ENCODE measurements at regions not wholly inside any gene's neighbourhood (a gene's known extent, or its start where the extent isn't known, plus 50 kb on each side); places are given as distances from the start of the nearest gene placed in this dataset.
"Not testable (repeated sequence)": the region's sequence is repeated elsewhere in the genome, so short reads cannot be mapped to it uniquely, and the experiment has no call there.

- no peak for DNase-seq
Measured at GRCh38 chr5:19143935-19144334, 844.1 kb downstream of the CDH18 start.

DNA sequence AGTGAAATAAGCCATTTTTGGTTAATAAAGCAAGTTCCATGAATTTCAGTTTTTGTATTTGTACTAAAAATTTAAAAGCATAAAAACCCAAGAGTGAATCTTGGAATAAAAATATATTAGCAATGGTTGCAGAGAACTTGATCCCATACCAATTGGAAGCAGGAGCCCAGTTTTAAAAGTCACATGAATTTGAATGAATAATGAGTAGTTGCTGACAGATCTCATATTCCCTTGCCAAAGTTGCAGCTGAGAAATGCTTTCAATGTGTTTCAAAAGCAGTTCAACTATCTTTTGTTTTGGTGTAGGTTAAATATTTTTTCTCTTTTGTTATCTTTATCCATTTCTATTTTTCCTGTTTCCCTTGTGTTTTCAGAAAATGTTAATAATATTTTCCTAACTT is 818.6 kb downstream of the CDH18 start:
- DNase-seq: no peak

GRCh38 chr5:19172926-19173470 is 815.0 kb downstream of the CDH18 start:
- DNase-seq: no peak

- DNase-seq: no peak
Measured at GRCh38 chr5:19175776-19176570, 812.0 kb downstream of the CDH18 start.

DNA sequence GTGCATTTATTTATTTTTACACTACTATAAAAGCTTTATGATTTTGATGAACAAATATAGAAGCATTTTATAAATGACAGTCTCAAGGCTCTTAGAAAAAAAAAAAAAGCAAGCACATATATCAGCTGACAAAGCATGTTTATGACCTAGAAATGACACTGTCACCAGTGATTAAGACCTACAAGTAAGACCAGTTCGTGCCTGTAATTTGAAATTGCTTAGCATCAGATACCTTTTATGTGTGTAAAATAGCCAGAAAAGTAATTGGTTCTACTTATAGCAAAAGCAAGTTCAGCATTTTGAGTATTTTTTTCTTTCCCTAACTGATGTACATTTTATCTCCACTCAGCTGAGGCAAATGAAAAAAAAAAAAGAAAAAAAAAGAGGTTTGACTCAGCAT is 808.4 kb downstream of the CDH18 start:
- no peak for DNase-seq

DNA sequence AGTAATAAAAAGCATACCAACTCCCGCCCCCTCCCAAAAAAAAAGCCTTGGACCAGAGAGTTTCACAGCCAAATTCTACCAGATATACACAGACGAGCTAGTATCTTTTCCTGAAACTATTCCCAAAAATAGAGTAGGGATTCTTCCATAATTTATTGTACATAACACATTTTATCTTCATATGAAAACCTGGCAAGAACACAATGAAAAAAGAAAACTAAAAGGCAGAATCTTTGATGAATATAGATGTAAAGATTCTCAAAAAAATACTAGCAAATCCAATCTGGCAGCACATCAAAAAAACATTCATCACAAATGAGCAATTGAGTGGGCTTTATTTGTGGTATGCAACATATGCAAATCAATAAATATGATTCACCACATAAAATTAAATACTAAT is 798.8 kb downstream of the CDH18 start:
- no peak for DNase-seq

- DNase-seq: no peak
Measured at GRCh38 chr5:19193631-19194030, 794.4 kb downstream of the CDH18 start.

DNA sequence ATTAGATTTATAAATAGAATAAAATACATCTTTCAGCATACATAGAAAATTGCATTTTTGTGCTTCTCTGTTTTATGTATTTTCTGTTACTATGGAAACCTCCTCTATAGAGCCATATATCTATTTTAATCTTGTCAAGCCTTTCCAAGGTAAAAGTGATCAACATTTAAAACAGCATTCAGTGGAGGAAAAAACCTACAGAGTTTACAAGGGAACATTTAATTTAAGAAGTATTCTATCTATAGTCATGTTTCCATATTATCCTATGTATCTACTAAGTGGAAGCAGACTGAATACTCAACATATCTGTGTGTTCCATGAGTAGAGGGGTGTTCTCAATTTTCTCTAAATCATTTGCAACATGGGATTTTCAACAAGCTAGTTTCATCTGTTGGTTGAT is 791.4 kb downstream of the CDH18 start:
- no peak for DNase-seq

GRCh38 chr5:19200251-19200650 is 787.7 kb downstream of the CDH18 start:
- DNase-seq: no peak

DNA sequence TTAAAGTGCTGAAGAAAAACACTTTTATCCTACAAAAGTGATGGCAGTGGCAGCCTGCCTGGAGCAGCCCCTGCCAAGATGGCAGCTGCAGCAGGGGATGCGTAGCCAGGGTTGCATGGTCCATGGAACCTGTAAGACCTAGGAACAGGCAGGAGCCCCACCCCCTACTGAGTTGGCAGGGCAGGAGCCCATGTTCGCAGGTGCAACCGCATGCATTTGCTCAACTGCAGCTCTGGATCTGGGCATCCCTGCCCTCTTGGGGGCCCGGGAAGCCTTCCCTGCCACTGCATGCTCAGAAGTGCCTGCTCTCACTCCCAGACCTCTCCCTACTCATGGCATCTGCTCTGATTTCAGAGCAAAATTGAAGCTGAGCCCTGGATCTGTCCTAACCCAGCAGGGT is 779.6 kb downstream of the CDH18 start:
- DNase-seq: no peak

- DNase-seq: no peak
Measured at GRCh38 chr5:19210886-19211285, 777.1 kb downstream of the CDH18 start.

DNA sequence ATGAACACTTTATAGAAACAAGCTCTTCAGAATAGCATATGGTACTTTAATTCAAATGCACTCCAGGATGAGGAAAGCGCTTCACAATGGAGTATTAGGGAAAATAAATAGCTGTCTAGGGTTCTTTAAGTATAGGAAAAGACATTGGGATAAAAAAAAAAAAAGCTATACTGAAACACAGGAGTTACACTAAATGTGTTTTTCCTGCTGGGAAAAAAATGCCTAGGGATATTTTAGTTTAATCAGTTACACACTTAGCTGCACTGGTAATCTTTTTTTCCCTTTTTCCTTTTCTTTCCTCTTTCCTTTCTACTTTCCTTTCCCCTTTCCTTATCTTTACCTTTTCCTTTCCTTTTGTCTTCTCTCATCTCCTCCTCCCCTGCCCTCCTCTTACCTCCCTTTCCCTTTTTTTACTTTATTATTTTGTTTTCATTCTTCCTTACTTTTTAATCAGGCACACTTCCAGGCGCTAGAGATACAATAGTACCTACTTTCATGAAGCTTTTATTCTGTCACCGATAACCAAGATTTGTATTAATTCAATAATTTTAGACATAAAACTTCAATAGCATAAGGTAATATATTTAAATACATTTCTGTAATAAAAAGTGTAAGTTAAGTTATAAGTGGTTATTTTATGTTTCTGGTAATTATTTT is 758.7 kb downstream of the CDH18 start:
- DNase-seq: no peak

- no peak for DNase-seq
Measured at GRCh38 chr5:19233573-19233972, 754.4 kb downstream of the CDH18 start.

- no peak for DNase-seq
Measured at GRCh38 chr5:19235101-19235584, 752.9 kb downstream of the CDH18 start.

DNA sequence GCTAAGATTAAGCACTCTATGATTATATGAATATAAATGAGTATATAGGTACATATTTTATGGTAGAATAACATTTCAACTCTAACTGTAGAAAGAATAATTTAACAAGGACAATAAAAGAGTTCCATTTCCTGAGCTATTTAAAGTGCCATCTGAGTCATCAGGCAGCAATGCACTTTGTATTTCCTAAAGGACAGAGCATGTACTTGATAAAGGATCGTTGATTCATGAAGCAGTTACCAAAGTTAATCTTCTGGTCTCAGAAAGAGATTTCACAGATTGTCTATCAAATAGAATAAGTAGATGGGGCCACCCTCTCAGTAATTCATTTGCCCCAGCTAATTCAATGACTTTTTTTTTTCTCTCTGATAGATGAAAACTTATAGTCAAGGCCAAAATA is 747.8 kb downstream of the CDH18 start:
- no peak for DNase-seq

- DNase-seq: no peak
Measured at GRCh38 chr5:19241690-19242089, 746.3 kb downstream of the CDH18 start.

GRCh38 chr5:19246191-19246590 is 741.8 kb downstream of the CDH18 start:
- DNase-seq: not testable (repeated sequence)

DNA sequence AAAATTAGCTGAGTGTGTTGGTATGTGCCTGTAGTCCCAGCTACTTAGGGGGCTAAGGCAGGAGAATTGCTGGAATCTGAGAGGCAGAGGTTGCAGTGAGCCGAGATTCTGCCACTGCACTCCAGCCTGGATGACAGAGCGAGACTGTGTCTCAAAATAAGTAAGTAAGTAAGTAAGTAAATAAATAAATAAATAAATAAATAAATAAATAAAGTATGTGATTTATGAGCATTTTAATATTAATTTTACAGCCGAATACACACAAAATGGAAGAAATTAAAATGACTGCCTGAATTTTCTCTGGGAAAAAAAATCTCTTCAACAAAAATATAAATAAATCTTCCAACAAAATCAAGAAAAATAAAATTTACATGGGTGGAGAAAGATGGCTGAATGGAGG is 740.7 kb downstream of the CDH18 start:
- no peak for DNase-seq

DNA sequence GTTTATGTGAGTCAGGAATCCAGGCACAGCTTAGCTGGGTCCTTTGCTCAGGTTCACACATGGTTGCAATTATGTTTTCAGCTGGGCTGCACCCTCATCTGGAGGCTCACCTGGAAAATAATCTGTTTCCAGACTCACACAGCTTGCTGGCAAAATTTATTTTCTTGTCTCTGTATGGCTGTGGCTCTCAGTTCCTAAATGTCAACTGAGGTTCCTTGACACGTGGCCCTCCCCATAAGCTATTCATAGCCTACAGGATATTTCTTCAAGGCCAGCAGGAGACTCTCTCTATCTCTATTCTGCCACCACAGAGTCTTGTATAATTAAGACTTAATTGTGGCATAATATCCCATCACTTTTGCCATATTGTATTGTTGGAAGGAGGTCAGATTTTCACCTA is 732.0 kb downstream of the CDH18 start:
- DNase-seq: no peak

DNA sequence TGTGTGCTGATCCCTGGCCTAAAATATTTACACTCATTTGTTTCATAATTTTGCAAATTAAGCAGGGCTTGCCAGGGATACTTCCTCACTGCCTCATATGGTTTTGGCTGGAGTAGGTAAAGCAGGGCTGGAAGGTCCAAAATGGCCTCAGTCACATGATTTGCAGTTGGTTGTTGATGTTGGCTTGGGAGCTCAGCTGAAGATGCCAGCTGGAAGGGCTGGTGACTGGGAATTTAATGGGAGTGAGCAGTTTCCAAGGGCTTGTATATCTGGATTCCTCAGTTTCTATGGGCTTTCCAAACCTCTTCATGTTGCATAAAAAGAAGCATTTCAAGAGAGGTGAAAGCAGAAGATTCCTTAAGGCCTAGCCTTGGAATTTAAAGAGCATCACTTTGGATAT is 729.3 kb downstream of the CDH18 start:
- no peak for DNase-seq

- no peak for DNase-seq
Measured at GRCh38 chr5:19261879-19262278, 726.1 kb downstream of the CDH18 start.

DNA sequence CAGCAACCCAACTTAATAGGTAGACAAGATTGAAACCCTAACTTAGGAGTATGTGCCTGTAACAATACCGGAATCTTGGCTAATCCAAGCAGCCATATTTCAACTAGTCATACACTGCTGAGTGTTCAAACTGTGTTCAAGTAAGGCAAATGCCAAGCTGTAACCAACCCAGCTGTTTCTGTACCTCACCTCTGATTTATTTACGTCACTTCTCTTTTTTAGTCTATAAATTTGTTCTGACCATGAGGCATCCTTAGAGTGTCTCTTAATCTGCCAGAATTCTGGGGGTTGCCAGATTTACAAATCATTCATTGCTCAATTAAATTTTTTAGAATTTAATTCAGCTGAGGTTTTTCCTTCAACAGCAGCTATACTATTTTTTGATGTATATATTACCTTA is 723.2 kb downstream of the CDH18 start:
- DNase-seq: no peak

DNA sequence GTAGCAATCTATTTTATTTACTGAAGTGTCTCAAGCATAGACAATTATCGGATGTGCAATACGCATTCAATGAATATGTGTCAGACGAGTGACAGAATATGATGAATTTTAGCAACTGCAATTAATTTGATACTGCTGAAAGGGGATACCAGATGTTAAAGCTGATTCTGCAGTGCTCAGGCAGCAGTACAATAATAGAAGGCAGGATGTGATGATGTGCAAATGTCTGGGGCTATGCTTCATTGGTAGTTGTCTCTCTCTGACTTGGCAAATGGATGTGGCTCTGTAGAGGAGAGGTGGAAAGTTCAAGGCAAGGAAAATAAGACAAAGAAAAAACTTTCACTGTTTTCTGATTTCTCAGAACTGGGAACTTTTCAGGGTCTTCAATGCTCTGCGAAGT is 721.2 kb downstream of the CDH18 start:
- no peak for DNase-seq

DNA sequence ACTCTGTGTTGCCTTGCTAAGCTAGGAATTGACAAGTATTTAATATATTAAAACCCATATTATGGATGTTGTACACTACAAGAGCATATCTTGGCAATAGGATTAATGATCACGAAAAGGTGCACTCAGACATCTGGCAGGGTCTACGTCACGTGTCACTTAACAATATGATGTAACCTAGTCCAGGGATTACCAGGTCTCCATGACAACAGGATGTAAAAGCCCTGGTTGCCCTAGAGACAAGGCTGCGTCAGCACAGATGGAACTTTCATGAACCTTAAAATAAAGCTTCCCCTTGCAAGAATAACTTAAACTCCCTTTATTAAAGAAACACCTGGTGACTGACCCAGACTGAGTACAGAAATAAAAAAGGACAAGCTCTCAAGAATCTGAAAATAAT is 717.8 kb downstream of the CDH18 start:
- no peak for DNase-seq

Measured in NCI-H1436 treated with DMSO at 0.1 percent for 48 hours (cell line).